HG02763 (cell line): ENCODE measurements at regions not wholly inside any gene's neighbourhood (a gene's known extent, or its start where the extent isn't known, plus 50 kb on each side); places are given as distances from the start of the nearest gene placed in this dataset.
"Not testable (repeated sequence)": the region's sequence is repeated elsewhere in the genome, so short reads cannot be mapped to it uniquely, and the experiment has no call there.

Source experiments
- ATAC-seq: cut with Tn5 transposase; IDR thresholded peaks from one replicate; pipeline ENCODE4 v1.9.1; 2021; ENCODE audit warnings: mild to moderate bottlenecking, moderate library complexity; ENCODE audit not compliant: unreplicated experiment

DNA sequence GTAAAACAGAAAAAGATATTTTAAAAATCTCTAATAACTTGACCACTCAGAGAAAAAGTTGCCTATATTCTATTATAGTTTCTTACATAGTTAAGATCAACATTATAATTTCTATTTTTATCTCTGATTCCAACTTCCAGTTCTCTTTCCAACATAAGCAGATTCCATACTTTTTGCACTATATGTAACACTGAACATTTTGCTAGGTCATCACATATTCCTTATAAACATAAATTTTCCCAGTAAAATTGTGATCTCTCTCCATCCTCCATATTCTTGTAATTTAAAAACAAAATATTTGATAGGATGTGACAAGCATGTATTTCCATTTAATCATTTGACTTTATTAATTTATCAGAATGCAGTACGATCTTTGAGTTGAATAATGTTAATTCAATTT, 170.4 kb upstream of the THSD7A start:
- ATAC-seq: no peak

GRCh38 chr7:12004581-12004980, 172.6 kb upstream of the THSD7A start:
- no peak for ATAC-seq

DNA sequence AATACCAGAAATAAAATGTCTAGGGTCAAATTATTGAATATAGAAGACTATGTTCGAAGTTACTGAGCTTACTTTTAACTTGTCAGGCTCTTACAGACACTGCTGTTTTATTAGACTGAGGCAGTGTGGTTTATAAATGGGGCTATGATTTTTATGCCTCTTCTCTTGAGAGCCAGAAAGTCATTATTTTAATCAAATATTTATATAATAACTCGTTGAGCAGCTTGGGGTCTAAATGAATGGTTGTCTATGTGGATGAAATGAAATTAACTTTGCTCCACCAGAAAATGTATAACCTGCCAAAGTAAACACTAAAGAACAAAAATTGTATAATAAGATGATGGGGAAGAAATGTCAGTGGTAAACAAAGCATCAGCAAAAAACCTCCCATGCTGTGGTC, 175.6 kb upstream of the THSD7A start:
- ATAC-seq: no peak

DNA sequence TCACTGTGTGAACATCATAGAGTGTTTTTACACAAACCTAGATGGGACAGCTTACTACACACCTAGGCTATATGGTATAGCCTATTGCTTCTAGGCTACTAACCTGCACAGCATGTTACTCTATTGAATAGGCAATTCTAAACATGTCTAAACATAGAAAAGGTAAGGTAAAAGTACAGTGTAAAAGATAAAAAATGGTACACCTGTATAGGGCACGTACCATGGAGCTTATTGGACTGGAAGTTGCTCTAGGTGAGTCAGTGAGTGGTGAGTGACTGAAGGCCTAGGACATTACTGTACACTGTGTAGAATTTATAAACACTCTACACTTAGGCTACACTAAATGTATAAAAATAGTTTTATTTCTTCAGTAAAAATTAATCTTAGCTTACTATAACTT, 182.0 kb upstream of the THSD7A start:
- no peak for ATAC-seq

DNA sequence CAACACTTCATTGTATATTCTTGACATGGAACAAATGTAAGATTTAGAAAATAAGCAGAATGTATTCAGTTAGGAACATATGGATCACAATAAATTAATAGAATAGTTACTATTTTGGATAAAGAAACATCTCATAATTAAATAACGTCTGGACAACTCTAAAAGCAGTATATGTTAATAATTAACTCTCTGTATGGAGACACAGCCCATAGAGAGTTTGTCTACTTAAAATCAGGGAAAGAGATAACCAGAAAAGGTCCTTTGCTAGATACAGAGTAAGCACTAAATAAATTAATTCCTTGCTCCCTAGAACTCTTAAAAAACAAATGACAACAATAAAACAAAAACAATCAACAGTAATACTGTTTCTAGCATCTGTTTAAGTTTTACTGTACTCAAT, 184.4 kb upstream of the THSD7A start:
- no peak for ATAC-seq

- ATAC-seq: no peak
These were observed 185.0 kb upstream of the THSD7A start for GRCh38 chr7:12017046-12017445.

DNA sequence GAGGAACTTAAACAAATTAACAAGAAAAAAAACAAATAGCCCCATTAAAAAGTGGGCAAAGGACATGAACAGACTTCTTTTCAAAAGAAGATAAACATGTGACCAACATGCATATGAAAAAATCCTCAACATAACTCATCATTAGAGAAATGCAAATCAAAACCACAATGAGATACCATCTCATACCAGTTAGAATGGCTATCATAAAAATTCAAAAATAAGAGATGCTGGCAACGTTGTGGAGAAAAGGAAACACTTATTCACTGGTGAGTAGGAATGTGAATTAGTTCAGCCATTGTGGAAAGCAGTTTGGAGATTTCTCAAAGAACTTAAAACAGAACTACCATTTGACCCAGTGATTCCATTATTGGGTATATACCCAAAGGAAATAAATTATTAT, 189.1 kb upstream of the TMEM106B start:
- ATAC-seq: not testable (repeated sequence)

GRCh38 chr7:12025246-12025645, 185.8 kb upstream of the TMEM106B start:
- ATAC-seq: no peak

GRCh38 chr7:12028508-12028907, 182.6 kb upstream of the TMEM106B start:
- ATAC-seq: no peak

GRCh38 chr7:12030116-12030515, 181.0 kb upstream of the TMEM106B start:
- no peak for ATAC-seq

GRCh38 chr7:12031186-12031585, 179.9 kb upstream of the TMEM106B start:
- ATAC-seq: no peak

DNA sequence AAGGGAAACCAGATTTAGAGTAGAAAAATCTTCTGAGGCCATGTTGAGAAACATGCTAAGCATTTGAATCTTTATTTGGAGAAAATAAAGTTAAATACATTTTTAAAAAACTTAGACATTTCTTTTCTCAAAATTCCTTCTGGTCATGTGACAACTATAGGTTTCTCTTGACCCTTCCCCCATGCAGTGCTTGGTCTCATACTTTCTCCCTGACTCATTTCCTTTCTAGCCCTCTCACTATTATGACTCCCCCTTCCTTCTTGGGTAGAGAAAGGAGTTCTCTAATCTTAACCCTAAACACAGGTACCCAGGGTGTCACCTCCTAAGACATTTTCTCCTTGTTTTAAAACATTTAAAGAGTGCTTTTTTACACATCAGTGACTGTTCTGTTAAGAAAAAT, 179.5 kb upstream of the TMEM106B start:
- ATAC-seq: no peak

DNA sequence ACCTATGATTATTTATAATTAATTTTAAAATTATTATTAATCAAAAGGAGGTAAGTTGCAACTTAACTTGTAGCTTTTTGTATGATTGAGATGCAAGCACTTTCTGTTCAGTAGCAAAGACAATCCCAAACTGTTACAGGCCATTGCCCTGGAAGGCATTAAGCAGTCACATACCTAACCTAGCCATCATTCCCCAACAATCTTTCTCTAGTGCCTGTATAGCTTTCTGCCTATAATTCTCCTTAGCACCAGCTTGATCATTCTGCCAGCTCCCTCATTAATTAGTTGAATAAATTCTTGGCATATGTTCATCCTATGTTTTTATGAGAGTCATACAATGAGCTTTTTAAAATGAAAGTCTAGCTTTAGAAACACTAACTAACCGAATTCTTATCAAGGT, 178.9 kb upstream of the TMEM106B start:
- ATAC-seq: no peak

- not testable (repeated sequence) for ATAC-seq
These were observed 167.6 kb upstream of the TMEM106B start for GRCh38 chr7:12043457-12043856.

DNA sequence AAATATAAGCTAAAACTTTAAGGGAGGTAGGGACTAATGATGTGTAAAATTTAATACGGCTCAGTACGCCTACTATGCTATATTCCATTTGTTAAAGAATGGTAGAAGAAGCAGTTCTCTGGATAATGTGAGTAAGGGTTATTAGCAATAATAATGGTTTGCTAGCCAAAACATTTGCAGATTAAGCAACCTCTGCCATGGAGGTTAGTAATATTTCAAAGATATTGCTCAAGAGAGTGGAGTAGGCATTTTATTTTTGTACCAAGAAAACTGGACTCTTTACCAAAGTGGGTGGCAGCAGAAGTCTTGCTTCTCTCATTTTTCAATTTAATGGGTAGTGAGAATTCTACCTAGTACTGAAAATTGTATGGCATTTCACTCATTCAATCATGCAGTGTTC, 158.9 kb upstream of the TMEM106B start:
- no peak for ATAC-seq

GRCh38 chr7:12053561-12053960, 157.5 kb upstream of the TMEM106B start:
- ATAC-seq: no peak

DNA sequence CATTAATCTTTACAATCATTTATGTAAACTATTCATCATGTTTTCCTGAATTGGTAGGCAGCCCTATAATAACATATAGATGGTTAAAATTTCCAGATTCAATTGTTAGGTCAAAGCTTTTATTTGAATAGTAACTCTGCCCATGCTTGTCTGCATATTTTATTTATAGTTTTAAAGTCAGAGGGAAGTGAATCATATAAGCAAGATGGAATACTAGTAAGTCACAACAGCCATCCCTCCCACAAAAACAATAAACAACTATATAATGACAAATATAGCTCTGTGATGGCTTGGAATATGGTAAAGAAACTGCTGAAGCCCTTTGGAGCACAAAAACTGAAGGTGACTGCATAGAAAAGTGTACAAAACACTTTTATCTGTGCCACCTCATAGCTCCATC, 156.3 kb upstream of the TMEM106B start:
- ATAC-seq: no peak

- no peak for ATAC-seq
These were observed 154.7 kb upstream of the TMEM106B start for GRCh38 chr7:12056381-12056780.

DNA sequence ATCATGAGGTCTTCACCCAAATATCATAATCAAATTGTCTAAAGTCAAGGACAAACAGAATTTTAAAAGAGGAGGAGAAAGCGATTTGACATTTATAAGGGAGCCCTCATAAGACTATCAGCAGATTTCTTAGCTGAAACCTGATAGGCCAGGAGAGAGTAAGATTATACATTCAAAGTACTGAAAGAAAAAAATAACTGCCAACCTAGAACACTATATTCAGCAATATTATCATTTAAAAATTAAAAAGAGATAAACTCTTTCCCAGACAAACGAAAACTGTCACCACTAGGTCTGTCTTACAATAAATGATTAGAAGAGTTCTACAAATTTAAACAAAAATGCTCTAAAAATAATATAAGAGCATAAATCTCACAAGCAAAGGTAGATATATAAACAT, 154.1 kb upstream of the TMEM106B start:
- ATAC-seq: no peak

- ATAC-seq: no peak
These were observed 149.0 kb upstream of the TMEM106B start for GRCh38 chr7:12062062-12062461.

DNA sequence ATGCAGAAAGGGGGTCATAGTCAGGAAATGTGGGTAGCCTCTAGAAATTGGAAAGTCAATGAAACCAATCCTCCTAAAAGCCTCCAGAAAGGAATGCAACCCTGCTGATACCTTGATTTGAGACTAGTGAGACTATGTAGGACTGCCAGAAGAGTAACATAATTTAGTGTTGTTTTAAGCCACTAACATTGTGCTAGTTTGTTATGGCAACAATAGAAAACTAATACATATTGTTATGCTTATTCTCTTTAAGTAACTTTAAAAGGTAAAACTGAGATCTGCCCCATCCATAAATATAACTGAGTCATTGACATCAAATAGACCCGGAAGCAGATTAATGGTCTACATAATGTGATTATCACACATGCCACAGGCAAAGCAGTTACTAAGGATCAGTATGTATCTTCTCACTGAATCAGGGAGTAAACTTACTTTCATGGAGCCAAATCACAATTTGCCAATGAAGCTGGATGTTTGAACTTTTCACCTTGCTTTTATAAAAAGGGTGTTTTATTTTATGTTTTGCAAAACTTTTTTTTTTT, 146.4 kb upstream of the TMEM106B start:
- ATAC-seq: no peak

DNA sequence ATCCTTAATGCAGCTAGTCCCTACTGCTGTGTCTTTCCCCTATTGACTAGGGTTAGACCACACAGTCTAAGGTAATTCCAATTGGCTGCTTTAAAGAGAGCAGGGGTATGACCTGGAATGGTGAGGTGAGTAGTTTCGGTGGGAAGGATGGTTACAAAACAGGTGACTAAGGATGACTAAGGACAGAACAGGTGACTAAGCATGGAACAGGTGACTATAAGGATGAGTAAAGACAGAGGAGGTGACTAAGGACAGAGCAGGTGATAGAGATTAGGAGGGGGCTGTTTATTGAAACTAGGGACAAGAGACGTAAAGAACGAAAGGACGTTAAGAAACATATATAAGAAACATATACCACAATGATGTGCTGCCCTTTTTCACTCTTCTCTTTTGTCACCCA, 145.1 kb upstream of the TMEM106B start:
- no peak for ATAC-seq

DNA sequence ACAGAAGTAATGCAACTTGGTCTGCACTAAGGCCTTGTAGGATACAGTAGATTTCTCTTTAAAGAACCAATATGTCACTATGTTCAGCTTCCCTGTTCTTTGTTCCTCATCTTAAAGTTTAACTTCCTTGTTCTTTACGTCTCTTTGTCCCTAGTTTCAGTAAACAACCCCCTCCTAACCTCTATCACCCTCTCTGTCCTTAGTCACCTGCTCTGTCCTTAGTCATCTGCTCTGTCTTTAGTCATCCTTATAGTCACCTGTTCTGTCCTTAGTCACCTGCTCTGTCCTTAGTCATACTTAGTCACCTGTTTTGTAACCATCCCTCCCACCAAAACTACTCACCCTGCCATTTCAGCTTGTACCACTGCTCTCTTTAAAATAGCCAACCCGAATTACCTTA, 144.6 kb upstream of the TMEM106B start:
- no peak for ATAC-seq
